Femur (tissue), 1 donor: ENCODE measurements at regions not wholly inside any gene's neighbourhood (a gene's known extent, or its start where the extent isn't known, plus 50 kb on each side); places are given as distances from the start of the nearest gene placed in this dataset.

Experiments
- DNase-seq: peaks from one replicate; pipeline ENCODE4 v3.0.0-alpha.2; 2017

- DNase-seq = no peak
Observed at GRCh38 chr3:159924411-159924810, 64.2 kb upstream of the IL12A start.

- no peak for DNase-seq
Observed at GRCh38 chr3:159925248-159925647, 63.4 kb upstream of the IL12A start.

- no peak for DNase-seq
Observed at GRCh38 chr3:159926573-159926972, 62.1 kb upstream of the IL12A start.

- no peak for DNase-seq
Observed at GRCh38 chr3:159928071-159928491, 60.6 kb upstream of the IL12A start.

- no peak for DNase-seq
Observed at GRCh38 chr3:159928666-159929065, 60.0 kb upstream of the IL12A start.

GRCh38 chr3:159929171-159930141, 59.2 kb upstream of the IL12A start:
- peak; percentile 28 for DNase-seq

- DNase-seq = no peak
Observed at GRCh38 chr3:159934216-159934615, 54.4 kb upstream of the IL12A start.

- no peak for DNase-seq
Observed at GRCh38 chr3:159936541-159936940, 52.1 kb upstream of the IL12A start.

- no peak for DNase-seq
Observed at GRCh38 chr3:159937561-159938166, 51.0 kb upstream of the IL12A start.

- no peak for DNase-seq
Observed at GRCh38 chr3:159938714-159939113, 49.9 kb upstream of the IL12A start.
